H9 (cell line): ENCODE measurements at regions not wholly inside any gene's neighbourhood (a gene's known extent, or its start where the extent isn't known, plus 50 kb on each side); places are given as distances from the start of the nearest gene placed in this dataset.

Experiments used
- DNase-seq: peaks from one replicate; pipeline ENCODE4 v3.0.0-alpha.2; 2017
- H2AFZ ChIP-seq: one replicate; pipeline ENCODE4 v1.6.1; 2013; ENCODE audit warnings: mild to moderate bottlenecking, low read length, control low read depth, moderate library complexity
- H2AK5ac ChIP-seq: 2 replicates; pipeline ENCODE4 v1.6.1; 2013; ENCODE audit warnings: low read length, control low read depth, mixed read lengths; ENCODE audit not compliant: insufficient read length
- H2BK120ac ChIP-seq: one replicate; pipeline ENCODE4 v1.6.1; 2013; ENCODE audit warnings: low read depth, mild to moderate bottlenecking, low read length, control low read depth, inconsistent platforms; ENCODE audit not compliant: poor library complexity, severe bottlenecking
- H2BK12ac ChIP-seq: 2 replicates; pipeline ENCODE4 v1.6.1; 2013; ENCODE audit warnings: low read length, control low read depth, mixed read lengths, low read depth; ENCODE audit not compliant: insufficient read length
- H2BK15ac ChIP-seq: 2 replicates; pipeline ENCODE4 v1.6.1; 2013; ENCODE audit warnings: low read depth, low read length, control low read depth
- H2BK20ac ChIP-seq: one replicate; pipeline ENCODE4 v1.6.1; 2013; ENCODE audit warnings: low read depth, mild to moderate bottlenecking, low read length, control low read depth, inconsistent platforms; ENCODE audit not compliant: poor library complexity, severe bottlenecking
- H2BK5ac ChIP-seq: 2 replicates; pipeline ENCODE4 v1.6.1; 2013; ENCODE audit warnings: low read length, control low read depth, mixed read lengths; ENCODE audit not compliant: insufficient read length
- H3K14ac ChIP-seq: 2 replicates; pipeline ENCODE4 v1.6.1; 2013; ENCODE audit warnings: low read length, control low read depth; ENCODE audit not compliant: insufficient read depth
- H3K18ac ChIP-seq: 2 replicates; pipeline ENCODE4 v1.6.1; 2013; ENCODE audit warnings: low read depth, mild to moderate bottlenecking, mixed read lengths, low read length, control low read depth; ENCODE audit not compliant: insufficient read length
- H3K23ac ChIP-seq: 2 replicates; pipeline ENCODE4 v1.6.1; 2013; ENCODE audit warnings: low read length, control low read depth, mixed read lengths, low read depth; ENCODE audit not compliant: insufficient read length
- H3K23me2 ChIP-seq: 2 replicates; pipeline ENCODE4 v1.6.1; 2013; ENCODE audit warnings: low read depth, mild to moderate bottlenecking, mixed read lengths, low read length, control low read depth; ENCODE audit not compliant: insufficient read length, poor library complexity, severe bottlenecking
- H3K27ac ChIP-seq: 2 replicates; pipeline ENCODE4 v1.5.1; 2013; ENCODE audit warnings: low read length, control low read depth, mixed read lengths, low read depth; ENCODE audit not compliant: insufficient read length
- H3K27me3 ChIP-seq: 2 replicates; pipeline ENCODE4 v1.6.1; 2013; ENCODE audit warnings: low read length, control low read depth, inconsistent platforms; ENCODE audit not compliant: insufficient read depth
- H3K4ac ChIP-seq: 2 replicates; pipeline ENCODE4 v1.6.1; 2013; ENCODE audit warnings: low read depth, mild to moderate bottlenecking, control low read depth, inconsistent platforms, low read length, moderate library complexity
- H3K4me1 ChIP-seq: 2 replicates; pipeline ENCODE4 v1.6.1; 2013; ENCODE audit warnings: low read length, control low read depth, inconsistent platforms; ENCODE audit not compliant: insufficient read depth
- H3K4me2 ChIP-seq: 2 replicates; pipeline ENCODE4 v1.6.1; 2013; ENCODE audit warnings: low read length, control low read depth, mixed read lengths; ENCODE audit not compliant: insufficient read length, insufficient read depth
- H3K56ac ChIP-seq: 2 replicates; pipeline ENCODE4 v1.6.1; 2013; ENCODE audit warnings: low read depth, mild to moderate bottlenecking, mixed read lengths, low read length, control low read depth; ENCODE audit not compliant: insufficient read length
- H3K79me1 ChIP-seq: 2 replicates; pipeline ENCODE4 v1.6.1; 2013; ENCODE audit warnings: low read depth, mild to moderate bottlenecking, moderate library complexity, low read length, control low read depth, inconsistent platforms; ENCODE audit not compliant: insufficient read depth, poor library complexity, severe bottlenecking
- H3K79me2 ChIP-seq: 2 replicates; pipeline ENCODE4 v1.6.1; 2013; ENCODE audit warnings: low read length, control low read depth, inconsistent platforms; ENCODE audit not compliant: insufficient read depth
- H3K9ac ChIP-seq: 2 replicates; pipeline ENCODE4 v1.6.1; 2013; ENCODE audit warnings: low read length, control low read depth, mixed read lengths; ENCODE audit not compliant: insufficient read length; ENCODE audit errors: extremely low read depth
- H3K9me3 ChIP-seq: one replicate; pipeline ENCODE4 v1.6.1; 2013; ENCODE audit warnings: low read depth, low read length, inconsistent platforms; ENCODE audit not compliant: control insufficient read depth
- H3T11ph ChIP-seq: one replicate; pipeline ENCODE4 v1.6.1; 2013; ENCODE audit warnings: mild to moderate bottlenecking, low read length, control low read depth, inconsistent platforms
- H4K20me1 ChIP-seq: one replicate; pipeline ENCODE4 v1.6.1; 2013; ENCODE audit not compliant: control insufficient read depth, insufficient read length, insufficient read depth
- H4K5ac ChIP-seq: 2 replicates; pipeline ENCODE4 v1.6.1; 2013; ENCODE audit warnings: low read depth, mild to moderate bottlenecking, mixed read lengths, low read length, control low read depth; ENCODE audit not compliant: insufficient read length
- H4K8ac ChIP-seq: replicated peaks from 2 replicates; pipeline ENCODE4 v1.6.1; 2013; ENCODE audit warnings: low read length, control low read depth, mixed read lengths, low read depth; ENCODE audit not compliant: insufficient read length
- H4K91ac ChIP-seq: 2 replicates; pipeline ENCODE4 v1.6.1; 2013; ENCODE audit warnings: low read depth, mild to moderate bottlenecking, moderate library complexity, mixed read lengths, low read length, control low read depth; ENCODE audit not compliant: insufficient read length
- H3K27ac Mint-ChIP-seq, 3 experiments: 2 replicates in 2 of 3; 3 replicates in 1 of 3; pipeline ENCODE4 v1.8.0; 2020 to 2021; ENCODE audit warnings: mixed read lengths in 3 of 3, mild to moderate bottlenecking in 1 of 3, moderate library complexity in 1 of 3
- H3K27me3 Mint-ChIP-seq: 2 replicates; pipeline ENCODE4 v1.8.0; 2021; ENCODE audit warnings: low read depth, mild to moderate bottlenecking, moderate library complexity, mixed read lengths
- H3K36me3 Mint-ChIP-seq, 3 experiments: 2 replicates in 2 of 3; 3 replicates in 1 of 3; pipeline ENCODE4 v1.8.0; 2020 to 2021; ENCODE audit warnings: low read depth in 3 of 3, mixed read lengths in 3 of 3; ENCODE audit not compliant: insufficient read depth in 1 of 3
- H3K4me1 Mint-ChIP-seq, 2 experiments: 2 replicates each; pipeline ENCODE4 v1.8.0; 2020; ENCODE audit warnings: mixed read lengths in 2 of 2
- H3K4me3 Mint-ChIP-seq, 2 experiments: 2 replicates in 1 of 2; 3 replicates in 1 of 2; pipeline ENCODE4 v1.8.0; 2020 to 2021; ENCODE audit warnings: mild to moderate bottlenecking in 2 of 2, mixed read lengths in 2 of 2, moderate library complexity in 1 of 2
- H3K9me3 Mint-ChIP-seq, 2 experiments: 2 replicates in 1 of 2; 3 replicates in 1 of 2; pipeline ENCODE4 v1.8.0; 2020; ENCODE audit warnings: mild to moderate bottlenecking in 2 of 2, mixed read lengths in 2 of 2, moderate library complexity in 1 of 2
- WGBS: extraction: QIAGEN DNeasy Blood & Tissue Kit; methylation state at CpG from one replicate; pipeline ENCODE4 v1.1.7; 2013; ENCODE audit warnings: missing lambda C conversion rate, low lambda C conversion rate, mixed read lengths; ENCODE audit not compliant: insufficient read length; ENCODE audit errors: extremely low coverage; 5-methylcytosine and 5-hydroxymethylcytosine counted together
- TF ChIP-seq, protein P1 (sequence below): fragments of 200-600 bp; sonication (generic); conservative IDR thresholded peaks from 3 replicates; pipeline ENCODE4 v1.8.0; 2021; ENCODE audit warnings: antibody characterized with exemption, mild to moderate bottlenecking

DNA sequence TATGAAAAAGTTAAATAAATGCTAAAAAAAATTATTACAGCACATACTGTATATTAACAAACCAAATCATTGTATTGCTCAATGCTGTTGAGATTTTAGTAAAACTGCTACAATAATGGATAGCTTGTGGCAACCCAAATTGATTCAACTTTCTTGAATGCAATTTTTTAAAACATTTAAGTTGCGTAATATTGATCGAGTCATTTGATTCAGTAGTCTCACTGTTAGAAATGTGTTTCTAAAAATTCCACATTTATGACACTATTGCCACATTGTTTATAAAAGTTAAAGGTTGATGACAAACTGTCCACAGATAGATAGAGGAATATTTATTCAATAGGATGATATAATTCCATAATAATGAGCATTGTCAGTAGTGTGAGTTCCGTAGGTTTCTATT is 640.7 kb upstream of the CRIM1 start:
- Histone ChIP-seq H4K5ac (no peak overlapping the region), H3K79me1 (no peaks in the 10 kb centered on the region), H3K9me3 (no peaks in the 10 kb centered on the region), H2BK120ac (no peak overlapping the region), H2BK12ac (no peak overlapping the region), H3T11ph (no peak overlapping the region), H3K27ac (no peak overlapping the region), H2BK20ac (no peak overlapping the region), H3K4me2 (no peak overlapping the region), H3K27me3 (no peaks in the 10 kb centered on the region), H3K56ac (no peak overlapping the region), H3K4me1 (no peaks in the 10 kb centered on the region), H2AFZ (no peak overlapping the region), H3K23me2 (no peaks in the 10 kb centered on the region), H4K20me1 (no peaks in the 10 kb centered on the region), H3K9ac (no peak overlapping the region), H4K91ac (no peak overlapping the region), H3K23ac (no peak overlapping the region), H3K18ac (no peak overlapping the region), H3K4ac (no peak overlapping the region), H2BK5ac (no peak overlapping the region), H3K14ac (no peak overlapping the region), H4K8ac (no peak overlapping the region), H3K79me2 (no peaks in the 10 kb centered on the region), H2BK15ac (no peak overlapping the region), H2AK5ac (no peak overlapping the region)
- Mint-ChIP-seq H3K27me3 (no peaks in the 10 kb centered on the region), H3K4me1 (no peaks in the 10 kb centered on the region), H3K36me3 (no peaks in the 10 kb centered on the region), H3K9me3 (no peaks in the 10 kb centered on the region), H3K4me3 (no peak overlapping the region), H3K27ac (no peak overlapping the region)
- no CpG with 5 or more reads among the region's 3 CpGs for WGBS
- DNase-seq = no peak
- TF ChIP-seq, protein P1, sequence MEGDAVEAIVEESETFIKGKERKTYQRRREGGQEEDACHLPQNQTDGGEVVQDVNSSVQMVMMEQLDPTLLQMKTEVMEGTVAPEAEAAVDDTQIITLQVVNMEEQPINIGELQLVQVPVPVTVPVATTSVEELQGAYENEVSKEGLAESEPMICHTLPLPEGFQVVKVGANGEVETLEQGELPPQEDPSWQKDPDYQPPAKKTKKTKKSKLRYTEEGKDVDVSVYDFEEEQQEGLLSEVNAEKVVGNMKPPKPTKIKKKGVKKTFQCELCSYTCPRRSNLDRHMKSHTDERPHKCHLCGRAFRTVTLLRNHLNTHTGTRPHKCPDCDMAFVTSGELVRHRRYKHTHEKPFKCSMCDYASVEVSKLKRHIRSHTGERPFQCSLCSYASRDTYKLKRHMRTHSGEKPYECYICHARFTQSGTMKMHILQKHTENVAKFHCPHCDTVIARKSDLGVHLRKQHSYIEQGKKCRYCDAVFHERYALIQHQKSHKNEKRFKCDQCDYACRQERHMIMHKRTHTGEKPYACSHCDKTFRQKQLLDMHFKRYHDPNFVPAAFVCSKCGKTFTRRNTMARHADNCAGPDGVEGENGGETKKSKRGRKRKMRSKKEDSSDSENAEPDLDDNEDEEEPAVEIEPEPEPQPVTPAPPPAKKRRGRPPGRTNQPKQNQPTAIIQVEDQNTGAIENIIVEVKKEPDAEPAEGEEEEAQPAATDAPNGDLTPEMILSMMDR = no peak
